GM18907 (cell line): ENCODE measurements at regions not wholly inside any gene's neighbourhood (a gene's known extent, or its start where the extent isn't known, plus 50 kb on each side); places are given as distances from the start of the nearest gene placed in this dataset.

Source experiments
- ATAC-seq: cut with Tn5 transposase; IDR thresholded peaks from one replicate; pipeline ENCODE4 v1.9.1; 2021; ENCODE audit warnings: mild to moderate bottlenecking, moderate library complexity; ENCODE audit not compliant: unreplicated experiment

DNA sequence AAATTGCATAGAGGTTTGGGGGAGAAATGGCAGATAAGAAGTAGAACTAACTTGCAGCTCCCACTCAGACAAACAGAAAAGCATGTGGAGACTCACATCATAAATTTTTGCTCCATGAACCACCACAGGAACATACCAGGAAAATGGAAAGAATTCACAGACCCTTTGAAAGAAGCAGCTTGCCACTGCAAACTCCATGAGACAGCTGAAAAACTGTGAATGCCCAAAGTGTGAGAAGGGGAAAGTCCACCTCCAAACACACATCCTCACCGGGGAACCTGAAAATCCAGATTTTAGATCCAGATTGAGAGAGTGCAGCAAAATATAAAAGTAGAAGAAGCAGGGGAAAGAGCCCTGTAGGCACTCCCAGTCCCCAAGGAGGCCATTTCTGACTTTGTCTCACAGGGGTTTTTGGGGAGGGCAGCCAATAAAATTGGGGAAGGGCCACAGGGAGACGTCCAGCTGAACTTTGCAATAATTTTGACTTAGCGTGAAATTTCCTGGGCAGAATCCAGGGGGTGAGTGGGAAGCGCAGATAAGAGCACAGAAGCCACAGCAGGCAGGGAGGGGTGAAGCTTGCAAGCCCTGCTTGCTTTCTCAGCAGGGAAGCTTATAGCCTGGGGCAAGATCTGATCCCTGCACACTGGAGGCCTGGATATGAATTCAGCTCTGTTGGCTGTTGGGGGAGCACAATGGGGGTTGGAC lies 183.4 kb upstream of the UBE2E2 start:
- no peak for ATAC-seq

DNA sequence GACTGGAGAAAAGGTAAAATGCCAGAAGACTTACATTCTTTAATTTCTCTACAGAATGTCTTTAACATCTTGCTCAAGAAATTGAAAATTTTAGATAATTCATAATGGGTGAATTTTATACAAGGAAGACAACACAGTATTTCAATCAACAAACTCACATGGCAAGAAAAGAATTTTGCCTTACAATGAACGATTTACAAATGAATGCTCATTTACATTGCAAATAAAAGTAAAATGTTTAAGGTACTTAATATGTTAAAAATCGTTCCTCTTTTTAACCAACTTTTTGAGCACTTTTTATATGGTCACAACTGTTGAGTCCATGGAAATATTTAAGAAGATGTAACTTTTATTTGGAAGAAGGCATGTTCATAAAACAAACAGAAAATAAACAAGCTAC lies 174.8 kb upstream of the UBE2E2 start:
- no peak for ATAC-seq

- no peak for ATAC-seq
Observed at GRCh38 chr3:23029001-23029400, 174.1 kb upstream of the UBE2E2 start.

DNA sequence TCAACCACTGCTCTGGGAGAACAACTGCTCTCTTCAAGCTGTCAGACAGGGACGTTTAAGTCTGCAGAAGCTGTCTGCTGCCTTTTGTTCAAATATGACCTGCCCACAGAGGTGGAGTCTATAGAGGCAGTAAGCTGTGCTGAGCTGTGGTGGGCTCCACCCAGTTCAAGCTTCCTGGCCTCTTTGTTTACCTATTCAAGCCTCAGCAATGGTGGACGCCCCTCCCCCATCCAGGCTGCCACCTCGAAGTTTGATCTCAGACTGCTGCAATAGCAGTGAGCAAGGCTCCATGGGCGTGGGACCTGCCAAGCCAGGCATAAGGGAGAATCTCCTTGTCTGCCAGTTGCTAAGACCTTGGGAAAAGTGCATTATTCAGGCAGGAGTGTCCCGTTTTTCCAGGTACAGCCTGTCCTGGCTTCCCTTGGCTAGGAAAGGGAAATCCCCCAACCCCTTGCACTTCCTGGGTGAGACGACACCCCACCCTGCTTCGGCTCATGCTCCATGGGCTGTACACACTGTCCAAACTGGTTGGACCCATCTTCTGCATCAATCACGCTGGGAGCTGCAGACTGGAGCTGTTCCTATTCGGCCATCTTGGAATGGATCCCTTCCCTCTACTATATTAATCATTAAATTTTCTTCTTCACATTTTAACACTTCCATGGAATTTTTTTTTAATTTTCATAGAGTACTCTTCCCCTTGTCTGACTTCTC lies 167.0 kb upstream of the UBE2E2 start:
- no peak for ATAC-seq

GRCh38 chr3:23036728-23037127 lies 166.4 kb upstream of the UBE2E2 start:
- ATAC-seq: peak; percentile 93

- no peak for ATAC-seq
Observed at GRCh38 chr3:23038471-23038870, 164.7 kb upstream of the UBE2E2 start.

DNA sequence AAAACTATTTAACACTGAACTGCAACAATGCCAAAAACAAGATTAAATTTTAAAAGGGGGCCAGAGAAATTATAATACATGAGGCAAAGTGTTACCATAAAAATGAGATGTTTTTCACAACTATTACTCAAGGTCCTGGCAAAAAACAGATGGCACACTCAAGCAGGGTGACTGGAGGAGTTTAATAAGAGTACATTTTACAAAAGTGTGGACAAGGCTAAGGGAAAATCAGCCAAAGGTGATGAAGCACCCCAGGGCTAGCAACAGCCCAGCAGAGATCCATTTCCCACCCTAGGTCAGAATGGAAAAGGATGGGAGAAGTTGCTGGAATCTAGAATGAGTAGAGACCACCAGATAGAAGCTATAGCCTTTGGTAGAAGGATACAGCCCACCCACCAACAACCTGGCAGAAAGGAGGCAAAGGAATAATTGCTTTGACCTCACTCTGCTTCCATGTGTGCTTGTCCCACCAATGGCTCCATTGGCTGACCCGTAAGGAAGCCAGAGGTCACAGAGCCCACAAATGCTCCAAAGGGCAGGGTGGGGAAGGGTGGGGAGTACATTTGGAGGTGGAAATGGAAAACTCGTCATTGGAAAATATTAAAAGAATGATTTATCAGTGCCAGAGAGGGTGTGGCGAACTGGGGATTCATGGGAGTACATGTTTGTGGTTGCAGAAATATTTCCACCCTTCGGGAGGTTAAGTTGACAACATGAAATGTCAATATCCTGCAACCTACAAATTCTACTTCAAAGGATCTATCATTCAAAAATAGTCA lies 161.0 kb upstream of the UBE2E2 start:
- ATAC-seq: no peak

DNA sequence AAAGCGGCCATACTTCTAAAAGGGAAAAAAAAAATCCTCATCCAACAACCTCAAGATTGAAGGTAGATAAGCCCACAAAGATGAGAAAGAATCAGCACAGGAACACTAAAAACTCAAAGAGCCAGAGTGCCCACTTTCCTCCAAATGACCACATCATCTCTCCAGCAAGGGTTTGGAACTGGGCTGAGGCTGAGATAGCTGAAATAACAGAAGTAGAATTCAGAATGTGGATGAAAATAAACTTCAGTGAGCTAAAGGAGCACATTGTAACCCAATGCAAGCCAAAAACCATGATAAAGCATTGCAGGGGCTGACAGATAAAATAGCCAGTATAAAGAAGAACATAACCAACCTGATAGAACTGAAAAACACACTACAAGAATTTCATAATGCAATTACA lies 158.7 kb upstream of the UBE2E2 start:
- ATAC-seq: no peak

GRCh38 chr3:23046536-23046935 lies 156.6 kb upstream of the UBE2E2 start:
- ATAC-seq: no peak

DNA sequence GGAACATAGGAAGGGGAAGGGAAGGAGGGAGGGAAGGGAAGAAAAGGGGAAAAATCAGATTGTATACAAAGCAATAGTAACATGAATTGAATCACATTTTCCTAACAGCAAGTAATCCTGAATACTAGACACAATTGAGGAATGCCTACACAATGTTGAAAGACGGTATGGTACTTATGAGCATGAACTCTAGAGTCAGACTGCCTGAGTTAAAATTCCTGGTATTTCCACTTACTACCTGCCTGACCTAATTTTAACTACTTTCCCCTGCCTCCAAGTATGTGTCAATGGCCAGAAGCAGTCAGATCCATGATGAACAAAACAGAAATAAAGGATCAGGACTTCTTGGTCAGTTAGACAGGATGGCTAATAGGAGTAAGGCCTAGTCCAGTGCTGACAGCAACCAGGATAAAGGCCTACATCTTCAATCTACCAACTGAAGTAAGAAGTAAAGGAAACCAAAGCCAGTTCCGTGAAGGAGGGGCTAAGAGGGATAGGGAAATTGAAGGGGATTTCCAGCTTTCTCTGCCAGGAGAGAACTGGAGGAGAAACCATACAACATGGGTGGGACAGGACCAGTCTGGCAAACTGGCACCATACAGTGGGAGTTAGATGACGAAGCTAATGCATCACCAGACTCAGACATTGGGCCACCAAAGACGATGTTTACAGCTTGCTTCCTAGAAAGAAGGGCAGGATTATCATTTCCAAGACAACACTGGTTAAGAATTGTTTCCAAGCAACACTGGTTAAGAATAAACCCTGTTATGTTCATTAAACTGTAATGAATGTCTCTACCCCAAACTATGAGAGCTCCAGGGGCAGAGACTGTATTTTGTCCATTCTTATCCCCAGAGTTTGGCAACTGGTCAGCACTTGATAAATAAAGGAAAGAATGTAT lies 151.6 kb upstream of the UBE2E2 start:
- no peak for ATAC-seq

DNA sequence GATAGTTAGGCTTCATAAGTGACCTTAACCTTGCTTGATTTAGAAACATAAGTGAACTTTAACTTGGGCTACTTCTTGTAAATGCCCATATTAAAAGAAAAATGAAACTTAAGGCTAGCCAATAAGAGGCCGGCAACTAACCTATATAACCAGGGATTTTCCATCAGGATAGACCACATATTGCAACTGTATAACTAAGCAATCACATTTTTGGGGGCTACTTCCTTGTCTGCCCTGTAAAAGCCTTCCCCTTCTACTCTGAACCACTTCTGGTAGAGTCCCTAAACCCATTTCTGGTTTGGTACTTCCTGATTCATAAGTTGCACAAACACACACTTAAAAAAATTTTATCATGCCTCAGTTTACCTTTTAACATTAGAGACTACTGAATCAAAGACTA lies 150.9 kb upstream of the UBE2E2 start:
- no peak for ATAC-seq

GRCh38 chr3:23052620-23053019 lies 150.5 kb upstream of the UBE2E2 start:
- ATAC-seq: no peak

- peak; percentile 83 for ATAC-seq
Observed at GRCh38 chr3:23055733-23056376, 147.3 kb upstream of the UBE2E2 start.

GRCh38 chr3:23062582-23062981 lies 140.5 kb upstream of the UBE2E2 start:
- ATAC-seq: no peak

DNA sequence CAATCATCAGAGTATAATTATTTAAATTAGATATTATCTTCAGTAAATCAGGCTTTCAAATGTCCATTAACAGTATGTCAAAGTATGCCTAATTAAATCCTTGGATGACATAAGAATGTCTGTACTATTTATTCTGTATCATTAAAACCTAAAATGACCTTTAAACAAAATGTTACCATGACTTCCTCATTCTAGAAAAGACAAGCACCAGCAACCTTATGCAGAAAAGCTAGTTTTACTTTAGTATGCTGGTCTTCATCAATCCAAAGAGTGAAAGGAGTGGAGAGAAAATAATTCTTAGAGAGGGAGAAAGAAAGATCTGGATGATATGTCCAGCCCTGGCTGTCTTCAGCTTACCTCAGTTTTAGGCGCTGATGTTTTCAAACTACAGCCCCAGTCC lies 140.1 kb upstream of the UBE2E2 start:
- ATAC-seq: no peak

GRCh38 chr3:23067116-23067515 lies 136.0 kb upstream of the UBE2E2 start:
- no peak for ATAC-seq

GRCh38 chr3:23068016-23068728 lies 135.0 kb upstream of the UBE2E2 start:
- ATAC-seq: no peak

GRCh38 chr3:23071296-23071695 lies 131.8 kb upstream of the UBE2E2 start:
- peak; percentile 20 for ATAC-seq

GRCh38 chr3:23071758-23072157 lies 131.4 kb upstream of the UBE2E2 start:
- peak; percentile 71 for ATAC-seq

GRCh38 chr3:23072693-23073092 lies 130.4 kb upstream of the UBE2E2 start:
- ATAC-seq: no peak
